Keratinocyte (primary cell): ENCODE measurements at regions not wholly inside any gene's neighbourhood (a gene's known extent, or its start where the extent isn't known, plus 50 kb on each side); places are given as distances from the start of the nearest gene placed in this dataset.

ENCODE experiments used
- CTCF ChIP-seq, 3 experiments: IDR thresholded peaks in 1 of 3; conservative IDR thresholded peaks in 1 of 3; optimal IDR thresholded peaks in 1 of 3; 2 replicates in 2 of 3; 3 replicates in 1 of 3; pipeline versions ENCODE3 to v1.5.1; 2011; ENCODE audit warnings: low read length in 3 of 3, mild to moderate bottlenecking in 3 of 3, moderate library complexity in 2 of 3, control low read depth in 1 of 3, inconsistent platforms in 1 of 3; ENCODE audit not compliant: insufficient read depth in 2 of 3; ENCODE audit errors: extremely low read depth in 1 of 3
- EZH2 ChIP-seq: IDR thresholded peaks from one replicate; pipeline ENCODE4 v1.6.1; 2012; ENCODE audit warnings: inconsistent platforms, mild to moderate bottlenecking, low read length, moderate library complexity

- no peak for TF ChIP-seq CTCF (optimal IDR thresholded peaks at IDR 0.05 in 1 of 3, IDR thresholded peaks at IDR 0.05 in 1 of 3, conservative IDR thresholded peaks at IDR 0.05 in 1 of 3; ENCODE audit: extremely low read depth in 1 of 3, insufficient read depth in 2 of 3, low read length in 3 of 3)
- TF ChIP-seq EZH2 = no peak
These were observed 303.7 kb upstream of the PLET1 start for GRCh38 chr11:112564228-112564955.
